GM21528 (cell line): ENCODE measurements at regions not wholly inside any gene's neighbourhood (a gene's known extent, or its start where the extent isn't known, plus 50 kb on each side); places are given as distances from the start of the nearest gene placed in this dataset.

ENCODE experiments used
- ATAC-seq: cut with Tn5 transposase; IDR thresholded peaks from one replicate; pipeline ENCODE4 v1.9.1; 2021; ENCODE audit warnings: mild to moderate bottlenecking, moderate library complexity; ENCODE audit not compliant: unreplicated experiment, low FRiP score

DNA sequence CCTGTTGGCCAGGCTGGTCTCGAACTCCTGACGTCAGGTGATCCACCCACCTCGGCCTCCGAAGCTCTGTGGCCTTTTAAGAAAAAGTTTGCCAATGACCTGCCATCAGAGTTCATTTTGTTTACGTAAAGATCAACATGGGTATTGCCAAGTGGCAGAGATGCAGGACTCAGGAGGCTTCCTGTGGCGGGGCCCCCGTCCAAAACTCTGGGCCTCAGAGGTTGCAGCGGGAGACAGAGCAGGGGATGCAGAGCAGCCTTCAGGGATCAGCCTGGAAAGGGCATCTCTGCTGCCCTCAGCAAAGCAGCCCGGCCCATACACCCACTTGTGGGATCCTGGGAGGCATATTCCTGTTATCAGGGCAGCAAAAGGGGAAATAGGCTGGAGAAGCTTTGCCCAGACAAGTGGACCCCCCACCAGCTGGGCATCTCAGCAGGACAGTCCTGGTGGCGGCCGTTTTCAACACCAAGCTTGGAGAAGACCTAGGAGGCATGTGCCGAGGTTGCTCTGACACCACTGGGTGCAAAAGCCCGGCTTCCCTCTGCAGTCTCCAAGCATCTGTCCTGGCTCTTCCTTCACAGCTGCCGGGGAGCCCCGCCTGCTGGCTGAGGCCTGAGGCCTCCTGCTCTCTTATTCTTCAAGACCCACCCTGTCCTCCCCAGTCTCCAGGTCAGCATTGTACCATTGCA lies 1152.4 kb downstream of the BRD1 start:
- no peak for ATAC-seq

DNA sequence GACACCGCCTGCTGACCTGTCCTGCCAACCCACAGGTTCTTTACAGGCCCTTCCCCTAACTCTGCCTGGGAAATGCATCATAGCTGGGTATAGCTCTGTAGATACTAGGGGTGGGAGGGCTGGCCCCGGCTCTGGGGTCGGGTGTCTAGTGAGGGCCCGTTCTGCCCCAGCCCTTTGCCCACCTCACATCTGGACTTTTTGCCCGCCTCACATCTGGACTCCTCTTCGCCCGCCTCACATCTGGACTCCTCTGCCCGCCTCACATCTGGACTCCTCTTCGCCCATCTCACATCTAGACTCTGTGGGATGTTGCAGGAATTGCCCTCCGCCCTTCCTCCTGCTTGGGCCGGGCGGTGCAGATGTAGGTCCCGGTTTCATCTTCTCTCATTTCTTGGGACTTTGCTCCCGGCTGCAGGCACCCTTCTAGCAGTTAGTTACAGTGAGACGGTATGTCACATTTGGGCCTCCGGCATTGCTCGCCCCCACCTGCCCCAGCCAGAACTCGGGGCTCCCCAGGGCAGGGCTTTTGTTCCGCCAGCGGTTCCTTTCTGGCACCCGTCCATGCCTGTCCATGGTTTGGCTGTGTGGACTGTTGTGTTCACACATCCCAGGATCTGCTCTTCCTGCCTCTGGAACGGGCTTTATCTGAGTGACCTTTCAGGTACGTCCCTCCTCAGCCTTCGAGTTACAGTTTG lies 1153.7 kb downstream of the BRD1 start:
- ATAC-seq, result no peak

DNA sequence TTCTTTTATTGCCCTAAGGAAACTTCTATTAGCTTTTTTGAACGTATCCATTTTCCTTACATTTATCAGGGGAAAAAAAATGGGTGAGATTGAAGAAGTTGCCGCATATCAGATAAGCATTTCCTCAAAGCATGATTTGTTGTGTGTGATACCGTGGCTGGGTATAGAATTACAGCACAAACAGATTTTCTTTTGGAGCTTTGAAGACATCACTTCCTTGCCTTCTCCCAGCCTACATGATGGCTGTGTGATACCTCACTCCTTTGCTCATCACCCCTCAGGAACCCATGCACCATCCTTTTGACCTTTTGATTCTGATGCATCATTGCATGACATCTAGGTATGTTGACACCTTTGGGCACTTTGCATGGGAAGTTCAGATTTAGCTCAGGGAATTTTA lies 1155.3 kb downstream of the BRD1 start:
- no peak for ATAC-seq

DNA sequence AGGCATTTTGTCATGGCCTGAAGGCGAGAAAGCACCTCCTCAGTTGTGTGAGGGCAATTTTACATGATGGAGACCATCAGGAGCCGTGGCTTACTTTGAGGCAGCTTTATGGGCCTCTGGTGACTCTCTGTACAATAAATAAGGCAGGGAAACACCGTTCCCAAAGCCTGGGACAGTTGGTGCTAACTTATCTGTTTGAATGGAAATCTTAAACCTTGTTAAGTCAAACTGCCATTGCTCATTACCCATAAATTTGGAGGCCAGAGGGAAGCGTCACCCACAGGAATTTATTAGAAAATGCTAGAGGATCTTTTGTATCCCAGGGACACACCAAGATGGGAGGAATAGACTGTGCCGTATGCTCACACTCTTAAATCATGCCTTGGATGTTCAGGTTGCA lies 1156.9 kb downstream of the BRD1 start:
- ATAC-seq, result no peak

DNA sequence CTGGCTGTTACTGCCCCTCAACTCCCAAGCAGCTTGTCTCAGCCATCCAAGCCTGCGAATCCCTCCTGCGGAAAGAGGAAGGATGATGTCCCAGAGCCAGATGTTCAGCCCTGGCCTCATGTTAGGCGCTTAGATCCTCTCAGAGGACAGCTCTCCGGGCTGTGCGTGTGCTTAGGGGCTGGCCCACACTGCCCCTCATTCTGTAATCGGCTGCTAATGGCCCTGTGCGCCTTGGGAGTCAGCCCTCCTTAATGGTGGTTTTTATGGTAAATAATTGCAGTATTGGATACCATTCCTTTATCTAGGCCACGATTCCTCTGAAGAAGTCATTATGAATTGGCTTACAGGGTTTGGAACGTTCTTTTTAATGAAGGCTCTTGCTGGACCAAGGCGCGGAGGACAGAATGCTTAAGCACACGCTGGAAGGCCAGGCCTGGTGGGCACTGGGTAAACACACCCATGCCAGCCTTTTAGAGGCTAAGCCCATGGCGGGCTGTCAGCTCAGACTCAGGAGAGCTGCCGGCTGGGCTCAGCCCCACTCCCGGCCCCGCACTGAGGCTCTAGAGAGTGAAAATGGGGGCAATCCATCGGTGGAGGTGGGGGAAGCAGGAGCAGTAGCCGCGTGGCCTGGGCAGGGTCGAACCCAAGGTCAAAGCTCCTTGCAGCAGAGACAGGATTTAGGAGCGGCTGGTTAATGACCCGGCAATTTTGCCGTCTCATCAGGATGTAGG lies 1157.5 kb downstream of the BRD1 start:
- ATAC-seq, result no peak

DNA sequence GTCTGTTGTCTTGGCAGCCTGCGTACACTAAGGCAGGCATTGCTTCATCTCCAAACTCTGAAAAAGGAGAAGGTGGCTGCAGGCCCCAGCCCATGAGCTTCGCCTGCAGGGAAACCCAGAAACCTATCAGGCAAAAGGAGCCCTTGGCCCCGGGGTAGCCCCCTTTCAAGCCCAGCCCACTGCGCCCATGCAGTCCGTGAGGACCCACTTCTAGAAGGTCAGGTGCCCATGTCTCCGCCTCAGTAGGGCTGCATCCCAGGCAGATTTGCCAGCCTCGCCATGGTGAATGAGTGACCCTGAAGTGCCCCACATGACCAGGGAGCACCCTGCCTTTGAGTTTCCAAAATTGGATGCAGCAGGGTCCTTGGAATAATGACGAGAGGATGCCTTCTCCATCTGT lies 1158.4 kb downstream of the BRD1 start:
- no peak for ATAC-seq

DNA sequence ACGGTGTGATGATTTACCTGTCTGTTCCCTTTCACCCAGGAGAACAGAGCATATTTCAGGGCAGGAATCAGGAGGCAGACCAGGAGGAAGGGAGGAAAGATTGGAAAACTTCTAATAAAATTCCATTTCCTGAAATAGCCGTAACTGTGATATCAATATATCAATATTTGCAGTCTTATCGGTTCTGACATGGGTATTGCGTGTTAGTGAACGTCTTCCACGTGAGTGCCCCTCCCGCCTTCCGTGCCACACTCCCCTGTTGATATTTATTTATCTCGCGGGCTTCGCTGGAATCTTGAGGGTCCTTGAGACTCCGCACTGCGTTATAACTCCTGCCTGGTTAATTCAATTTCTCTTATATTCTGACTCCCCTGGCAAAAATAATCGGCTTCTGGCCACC lies 1160.4 kb downstream of the BRD1 start:
- ATAC-seq, result no peak

DNA sequence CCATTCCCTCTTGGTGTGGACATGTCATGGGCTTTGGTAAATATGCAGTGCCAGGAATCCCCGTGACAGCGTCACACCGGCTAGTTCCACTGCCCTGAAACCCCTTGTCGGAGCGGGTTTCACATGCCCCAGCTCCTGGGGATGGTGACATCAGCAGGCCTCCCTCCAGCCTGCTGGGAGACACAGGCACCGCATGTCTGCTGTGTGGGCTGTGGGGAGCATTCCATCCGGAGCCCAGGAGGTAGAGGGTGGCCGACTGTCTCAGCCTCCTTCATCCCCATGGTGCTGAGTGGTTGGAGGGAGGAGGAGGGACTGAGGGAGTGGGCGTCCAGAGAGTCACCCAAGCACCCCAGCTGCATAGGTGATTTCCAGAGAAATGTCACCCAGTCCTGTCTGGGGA lies 1161.1 kb downstream of the BRD1 start:
- no peak for ATAC-seq

DNA sequence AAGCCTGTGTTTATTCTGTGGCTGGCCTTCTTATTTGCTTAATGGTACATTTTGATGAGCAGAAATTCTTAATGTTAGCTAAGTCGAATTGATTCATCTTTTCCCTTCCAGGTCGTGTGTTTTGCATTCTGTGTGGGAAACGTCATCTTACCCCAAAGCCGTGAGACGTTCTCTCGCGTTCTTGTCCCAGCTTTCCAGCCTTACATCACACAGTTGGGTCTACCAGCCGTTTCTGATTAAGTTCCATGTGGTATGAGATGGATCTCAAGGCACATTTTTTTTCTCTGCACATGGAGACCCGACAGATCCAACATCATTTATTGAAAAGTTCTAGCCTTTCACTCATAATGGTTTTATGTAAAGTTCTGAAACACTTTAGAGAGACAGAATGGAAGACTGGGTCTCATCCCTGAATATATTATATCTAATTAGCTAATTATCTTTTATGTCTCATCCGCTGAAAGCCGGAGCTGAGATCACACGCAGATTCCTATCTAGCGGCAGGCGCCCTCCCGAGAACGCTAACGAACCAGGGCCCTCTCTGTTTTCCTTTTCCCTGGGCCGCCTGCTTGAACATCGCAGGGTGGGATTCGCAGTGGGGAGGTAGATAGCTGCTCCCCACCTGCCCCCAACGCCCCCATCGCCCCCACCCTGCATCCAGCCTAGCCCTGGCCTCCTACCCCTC lies 1162.2 kb downstream of the BRD1 start:
- no peak for ATAC-seq

DNA sequence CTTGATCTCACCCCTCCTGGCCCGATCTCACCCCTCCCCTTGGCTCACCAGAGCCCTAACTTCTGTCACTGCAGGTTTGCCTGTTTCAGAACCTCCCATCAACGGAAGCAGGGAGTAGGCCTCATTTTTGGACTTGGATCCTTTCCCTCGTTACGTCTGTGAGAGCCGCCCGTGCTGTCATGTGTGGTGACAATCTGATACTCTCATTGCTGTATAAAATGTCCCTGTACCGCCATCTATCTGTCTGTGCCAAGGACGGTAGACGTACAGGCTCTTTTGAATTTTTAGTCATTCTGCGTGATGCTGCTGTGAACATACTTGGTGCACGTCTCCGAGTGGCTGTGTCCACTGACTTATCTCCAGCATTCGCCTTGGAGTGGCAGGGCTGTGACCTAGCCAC lies 1163.1 kb downstream of the BRD1 start:
- ATAC-seq, result no peak

DNA sequence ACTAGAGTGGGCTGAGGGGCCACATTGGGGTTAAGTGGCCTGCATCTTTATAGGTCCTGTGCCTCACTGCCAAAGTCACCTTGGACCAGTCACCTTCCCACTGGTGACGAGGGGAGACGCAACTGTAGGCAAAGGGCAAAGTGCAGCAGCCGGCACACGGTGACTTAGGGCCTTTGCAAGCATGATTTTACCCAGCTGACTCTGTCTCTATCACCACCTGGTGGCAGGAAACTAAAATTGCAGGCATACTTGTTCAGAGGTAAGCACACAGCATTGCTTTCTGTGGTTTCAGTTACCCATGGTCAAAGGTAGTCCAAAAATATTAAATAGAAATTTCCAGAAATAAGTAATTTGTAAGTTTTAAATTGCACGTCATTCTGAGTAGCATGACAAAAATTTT lies 1164.4 kb downstream of the BRD1 start:
- ATAC-seq, result no peak

DNA sequence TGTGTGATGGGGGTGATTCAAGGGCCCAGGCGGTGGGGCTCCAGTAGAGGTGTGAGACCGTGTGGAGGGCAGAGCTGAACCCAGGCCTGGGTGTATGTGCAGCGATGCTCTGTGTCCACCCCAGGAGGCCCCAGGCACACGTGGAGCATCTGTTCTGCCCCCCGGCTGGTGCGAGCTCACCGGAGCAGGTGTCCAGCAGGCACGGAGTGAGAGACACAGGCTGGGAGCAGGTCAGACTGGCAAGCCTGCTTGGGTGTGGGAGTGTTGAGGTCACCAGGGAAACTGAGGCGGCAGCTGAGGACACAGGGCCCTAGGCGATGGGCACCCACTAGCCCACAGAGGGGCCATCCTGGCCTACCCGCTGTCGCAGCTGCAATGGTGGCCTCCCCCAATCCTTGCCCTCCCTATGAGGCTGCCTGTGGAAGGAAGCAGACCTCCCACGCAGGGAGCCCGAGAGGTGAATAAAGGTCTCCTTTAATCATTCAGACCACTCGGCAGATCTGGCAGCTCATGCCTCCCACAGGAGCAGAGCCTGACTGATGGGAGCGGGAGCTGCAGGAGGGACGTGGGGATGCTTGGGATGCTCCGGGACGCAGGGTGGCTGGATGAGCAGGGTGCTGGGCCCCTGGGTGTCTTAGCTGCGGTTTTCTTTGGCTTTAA lies 1165.1 kb downstream of the BRD1 start:
- ATAC-seq, result no peak

DNA sequence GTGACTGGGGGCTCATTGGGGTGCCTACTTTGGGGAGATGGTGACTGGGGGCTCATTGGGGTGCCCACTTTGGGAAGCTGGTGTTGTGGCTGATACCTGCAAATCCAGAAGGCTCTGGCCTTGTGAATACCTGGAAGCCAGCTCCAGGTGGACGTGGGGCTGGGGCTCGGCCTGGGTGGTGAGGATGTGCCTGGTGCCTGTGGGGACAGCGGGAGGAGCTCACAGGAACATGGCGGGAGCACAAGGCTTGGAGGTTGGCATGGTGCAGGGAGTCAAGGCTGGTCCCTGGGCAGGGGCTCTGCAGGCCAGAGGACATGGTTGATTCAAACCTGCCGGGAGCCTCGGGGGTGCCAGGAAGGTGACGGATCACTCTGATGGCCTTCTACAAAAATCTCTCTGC lies 1165.7 kb downstream of the BRD1 start:
- no peak for ATAC-seq

DNA sequence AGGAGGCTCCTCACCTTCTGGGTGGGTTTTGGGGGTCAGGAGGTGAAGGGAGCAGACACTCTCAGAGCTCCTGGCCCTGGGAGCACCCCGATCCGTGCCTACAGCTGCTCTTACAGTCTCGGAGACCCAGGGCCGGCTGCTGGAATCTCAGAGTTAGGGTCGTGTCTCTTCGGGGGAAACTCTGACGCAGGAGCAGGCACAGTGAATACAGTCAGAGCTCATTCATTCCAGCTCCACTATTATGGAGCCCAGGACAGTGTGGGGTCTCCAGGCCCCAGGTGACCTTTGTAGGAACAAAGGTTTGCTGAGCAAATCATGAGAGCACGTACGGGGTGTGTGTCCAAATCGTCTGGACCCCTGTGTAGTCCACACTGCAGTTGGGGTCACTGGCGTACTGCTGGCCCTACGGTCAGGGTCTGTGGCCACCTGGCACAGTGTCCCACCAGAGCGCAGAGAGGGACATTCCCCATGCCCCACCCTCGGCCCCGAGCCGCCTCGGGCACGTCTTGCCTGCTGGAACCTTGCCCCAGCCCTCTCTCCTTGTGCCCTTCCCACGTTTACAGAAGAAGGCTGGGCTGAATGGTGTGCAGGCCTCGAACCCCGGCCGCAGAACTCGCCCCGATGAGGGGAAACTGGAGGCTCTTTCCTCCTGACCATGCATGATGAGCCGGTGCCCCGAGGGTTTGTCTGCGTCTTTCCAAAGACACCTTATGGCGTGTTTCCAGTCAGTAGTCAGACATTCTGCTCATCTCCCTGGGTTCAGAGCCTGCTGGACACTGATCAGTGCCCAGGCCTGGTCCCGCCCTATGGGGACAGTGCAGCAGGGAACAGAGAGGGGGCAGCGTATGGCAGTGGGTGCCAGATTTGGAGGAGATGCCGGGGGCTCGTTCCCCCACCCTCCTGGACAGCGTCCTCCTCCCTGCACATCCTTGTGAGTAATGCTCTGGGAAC lies 1166.6 kb downstream of the BRD1 start:
- ATAC-seq, result no peak

DNA sequence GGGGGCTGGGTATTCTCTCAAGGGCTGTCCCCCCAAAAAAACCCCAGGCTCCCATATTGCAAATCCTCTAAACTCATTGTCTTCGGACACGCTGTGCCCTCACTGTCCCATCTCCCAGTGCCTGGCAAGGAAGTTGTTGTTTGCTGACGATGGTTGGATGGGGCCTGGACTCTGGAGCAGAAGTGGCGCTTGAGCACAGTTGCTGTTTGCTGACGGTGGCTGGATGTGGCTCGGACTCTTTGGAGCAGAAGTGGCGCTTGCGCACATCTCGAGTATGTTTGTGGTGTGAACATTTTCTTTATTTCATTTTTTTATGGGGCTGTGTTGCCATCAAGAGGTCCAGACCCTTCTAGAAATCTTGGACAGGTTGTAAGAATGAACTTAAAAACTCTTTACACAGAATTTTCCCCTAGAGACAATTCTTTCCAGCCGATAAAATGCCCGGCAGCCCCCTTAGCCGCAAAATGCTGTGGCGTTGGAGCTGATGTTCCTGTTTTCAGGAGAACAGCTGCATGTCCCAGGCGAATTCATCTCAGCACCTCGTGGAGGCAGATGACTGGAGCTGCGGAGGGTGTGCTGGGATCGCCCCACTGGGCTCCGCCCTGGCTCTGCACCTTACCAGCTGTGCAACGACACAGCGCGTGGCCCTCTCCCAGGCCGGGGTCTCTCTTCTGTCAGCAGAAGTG lies 1167.4 kb downstream of the BRD1 start:
- ATAC-seq, result no peak

DNA sequence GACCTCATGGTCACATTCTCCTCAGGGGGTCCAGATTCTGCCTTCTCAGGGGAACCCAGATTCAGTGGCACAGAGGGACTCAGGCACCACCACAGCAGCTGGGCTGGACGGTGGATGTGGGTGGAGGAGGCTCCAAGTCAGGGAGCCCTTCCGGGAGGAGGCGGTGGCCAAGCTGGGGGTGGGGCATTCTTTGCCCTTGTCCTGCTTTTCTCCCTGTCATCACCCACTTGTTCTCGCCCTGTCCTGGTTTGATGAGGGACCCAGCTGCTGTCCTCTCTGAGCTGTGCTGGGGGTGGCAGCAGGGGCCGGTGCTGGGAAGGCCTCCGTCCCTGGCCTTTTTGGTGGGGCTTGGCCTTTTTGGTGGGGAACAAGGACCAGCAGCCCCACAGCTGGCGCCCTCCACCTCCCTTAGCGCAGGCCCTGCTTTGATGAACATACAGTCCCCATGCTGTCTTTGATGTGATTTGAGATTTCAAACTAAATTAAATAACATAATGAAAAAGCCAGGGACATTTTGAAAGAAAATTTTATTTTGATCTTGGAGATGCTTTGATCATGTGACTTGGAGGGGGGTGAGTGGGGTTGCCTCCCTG lies 1168.2 kb downstream of the BRD1 start:
- no peak for ATAC-seq

DNA sequence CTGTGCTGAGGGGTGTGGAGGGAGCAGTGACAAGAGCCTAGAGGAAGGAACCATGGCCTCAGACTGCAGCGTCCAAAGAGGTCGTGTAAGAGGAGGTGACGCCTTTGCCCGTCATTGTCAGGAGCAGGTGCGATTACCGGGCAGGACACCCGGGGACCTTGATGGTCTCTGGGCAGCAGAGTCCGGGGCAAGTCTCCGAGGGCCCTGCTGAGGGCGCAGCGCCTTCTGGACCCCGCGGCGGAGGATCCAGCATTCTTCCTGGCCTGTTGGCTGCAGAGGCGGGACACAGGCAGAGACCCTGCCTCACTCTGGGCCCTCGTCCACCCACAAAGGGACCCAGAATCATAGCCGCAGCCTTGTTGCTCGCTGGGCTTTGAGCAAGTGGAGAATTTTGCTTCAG lies 1168.8 kb downstream of the BRD1 start:
- ATAC-seq, result no peak

DNA sequence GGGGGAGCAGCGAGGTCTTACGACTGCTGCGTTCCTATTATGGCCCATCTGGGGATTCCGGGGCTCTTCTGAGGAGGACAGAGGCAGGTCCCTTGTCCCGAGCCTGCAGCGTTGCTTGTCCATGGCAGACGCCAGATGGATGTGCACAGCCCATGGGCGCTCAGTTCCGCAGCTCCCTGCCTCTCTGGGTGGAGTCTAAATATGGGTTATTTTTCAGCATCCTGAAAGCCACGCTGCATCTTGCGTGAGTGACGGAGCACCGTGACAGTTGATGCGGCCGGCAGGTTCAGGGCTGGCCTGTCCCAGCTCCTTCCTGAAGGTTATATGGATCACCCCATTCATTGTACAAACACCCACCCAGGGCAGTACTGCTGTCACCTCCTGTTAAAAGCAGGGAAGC lies 1169.4 kb downstream of the BRD1 start:
- ATAC-seq, result no peak

DNA sequence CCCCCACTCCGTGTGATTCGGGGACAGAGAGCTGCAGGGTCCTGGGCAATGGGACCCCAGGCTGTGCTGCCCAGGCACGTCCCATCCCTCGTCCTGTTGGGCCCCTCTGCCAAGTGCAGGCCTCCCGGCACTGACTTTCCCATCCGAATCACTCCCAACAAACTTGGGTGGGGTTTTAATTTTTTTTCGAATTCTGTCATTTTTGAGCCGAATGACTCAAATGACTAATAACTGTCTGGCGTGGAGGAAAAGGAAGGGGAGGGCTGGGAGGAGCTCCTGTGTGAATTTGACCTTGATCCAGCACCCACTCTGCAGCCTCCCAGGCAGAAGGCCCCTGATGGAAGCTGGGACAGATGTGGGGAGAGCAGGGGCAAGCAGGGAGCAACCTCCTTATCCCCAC lies 1173.2 kb downstream of the BRD1 start:
- no peak for ATAC-seq
